Progenitor cell of endocrine pancreas (in vitro differentiated cells): ENCODE measurements at regions not wholly inside any gene's neighbourhood (a gene's known extent, or its start where the extent isn't known, plus 50 kb on each side); places are given as distances from the start of the nearest gene placed in this dataset.

Experiments
- DNase-seq: peaks from one replicate; pipeline ENCODE4 v3.0.0; 2021; ENCODE audit warnings: low spot score; ENCODE audit not compliant: unreplicated experiment
- H3K27ac Mint-ChIP-seq: 2 replicates; pipeline ENCODE4 v1.8.0; 2021; ENCODE audit warnings: mild to moderate bottlenecking, moderate library complexity, mixed read lengths
- H3K27me3 Mint-ChIP-seq: 2 replicates; pipeline ENCODE4 v1.8.0; 2021; ENCODE audit warnings: mixed read lengths
- H3K36me3 Mint-ChIP-seq: 2 replicates; pipeline ENCODE4 v1.8.0; 2022; ENCODE audit warnings: mixed read lengths; ENCODE audit not compliant: insufficient read depth
- H3K4me1 Mint-ChIP-seq: 2 replicates; pipeline ENCODE4 v1.8.0; 2021; ENCODE audit warnings: low read depth, mixed read lengths
- H3K4me3 Mint-ChIP-seq: 2 replicates; pipeline ENCODE4 v1.8.0; 2021; ENCODE audit warnings: low read depth, mild to moderate bottlenecking, moderate library complexity, mixed read lengths
- H3K9me3 Mint-ChIP-seq: 2 replicates; pipeline ENCODE4 v1.8.0; 2021; ENCODE audit warnings: low read depth, mixed read lengths
- TF ChIP-seq, protein P1 (sequence below): fragments of 200-600 bp; sonication (generic); IDR thresholded peaks from one replicate; pipeline ENCODE4 v1.5.0; 2021; ENCODE audit warnings: antibody characterized with exemption, mild to moderate bottlenecking; ENCODE audit not compliant: unreplicated experiment

DNA sequence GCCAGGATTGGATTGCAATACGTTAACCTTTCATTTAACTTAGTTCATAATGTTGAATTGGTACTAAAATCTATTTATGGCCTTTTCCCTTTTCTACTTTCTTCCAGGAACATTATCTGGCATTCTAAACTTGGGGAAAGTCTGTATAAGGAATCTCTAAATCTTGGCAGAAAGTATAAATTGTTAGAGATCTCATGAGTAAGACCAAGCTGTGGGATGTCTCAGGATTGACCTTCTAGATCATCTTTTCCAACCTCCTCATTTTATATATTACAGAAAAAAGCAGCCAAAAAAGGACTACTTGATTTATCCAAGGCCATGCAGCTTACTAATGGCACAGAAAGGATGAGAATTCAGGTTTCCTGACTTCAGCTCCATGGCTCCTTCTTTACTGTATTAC, 598.3 kb downstream of the INHBA start:
- H3K27me3 Mint-ChIP-seq: no peaks in the 10 kb centered on the region
- no peaks in the 10 kb centered on the region for H3K4me1 Mint-ChIP-seq
- TF ChIP-seq, protein P1, sequence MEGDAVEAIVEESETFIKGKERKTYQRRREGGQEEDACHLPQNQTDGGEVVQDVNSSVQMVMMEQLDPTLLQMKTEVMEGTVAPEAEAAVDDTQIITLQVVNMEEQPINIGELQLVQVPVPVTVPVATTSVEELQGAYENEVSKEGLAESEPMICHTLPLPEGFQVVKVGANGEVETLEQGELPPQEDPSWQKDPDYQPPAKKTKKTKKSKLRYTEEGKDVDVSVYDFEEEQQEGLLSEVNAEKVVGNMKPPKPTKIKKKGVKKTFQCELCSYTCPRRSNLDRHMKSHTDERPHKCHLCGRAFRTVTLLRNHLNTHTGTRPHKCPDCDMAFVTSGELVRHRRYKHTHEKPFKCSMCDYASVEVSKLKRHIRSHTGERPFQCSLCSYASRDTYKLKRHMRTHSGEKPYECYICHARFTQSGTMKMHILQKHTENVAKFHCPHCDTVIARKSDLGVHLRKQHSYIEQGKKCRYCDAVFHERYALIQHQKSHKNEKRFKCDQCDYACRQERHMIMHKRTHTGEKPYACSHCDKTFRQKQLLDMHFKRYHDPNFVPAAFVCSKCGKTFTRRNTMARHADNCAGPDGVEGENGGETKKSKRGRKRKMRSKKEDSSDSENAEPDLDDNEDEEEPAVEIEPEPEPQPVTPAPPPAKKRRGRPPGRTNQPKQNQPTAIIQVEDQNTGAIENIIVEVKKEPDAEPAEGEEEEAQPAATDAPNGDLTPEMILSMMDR: no peak
- H3K27ac Mint-ChIP-seq: no peak overlapping the region
- no peak for DNase-seq
- H3K4me3 Mint-ChIP-seq: no peak overlapping the region
- no peaks in the 10 kb centered on the region for H3K36me3 Mint-ChIP-seq
- peaks cover 5% of the 10 kb centered on the region for H3K9me3 Mint-ChIP-seq

DNA sequence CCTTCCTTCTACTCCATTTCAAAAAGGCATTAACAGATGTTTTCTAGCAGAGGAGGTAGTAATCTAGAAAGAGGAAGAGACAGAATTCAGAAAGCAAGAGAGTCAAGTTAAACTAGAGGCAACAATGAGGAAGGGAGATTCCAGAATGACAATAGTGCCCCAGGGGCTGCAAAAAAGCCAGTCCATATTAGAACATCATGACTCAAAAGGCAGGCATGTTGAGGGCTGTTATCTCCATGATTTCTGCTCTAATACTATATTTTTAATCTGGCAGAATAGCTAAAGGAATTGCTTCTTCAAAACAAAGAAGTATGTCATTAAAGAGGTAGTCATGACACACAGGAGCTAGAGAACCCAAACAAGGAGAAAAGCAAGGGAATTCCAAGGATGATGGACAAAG, 599.6 kb downstream of the INHBA start:
- H3K4me3 Mint-ChIP-seq: no peak overlapping the region
- H3K36me3 Mint-ChIP-seq: no peaks in the 10 kb centered on the region
- no peak for DNase-seq
- H3K4me1 Mint-ChIP-seq: no peaks in the 10 kb centered on the region
- H3K9me3 Mint-ChIP-seq: peaks cover 5% of the 10 kb centered on the region
- H3K27me3 Mint-ChIP-seq: no peaks in the 10 kb centered on the region
- no peak overlapping the region for H3K27ac Mint-ChIP-seq
- TF ChIP-seq, protein P1: no peak

GRCh38 chr7:41098846-41099245, 604.0 kb downstream of the INHBA start:
- Mint-ChIP-seq H3K36me3 (no peaks in the 10 kb centered on the region), H3K9me3 (peaks cover 5% of the 10 kb centered on the region), H3K4me1 (no peaks in the 10 kb centered on the region), H3K27ac (no peak overlapping the region), H3K27me3 (no peaks in the 10 kb centered on the region), H3K4me3 (no peak overlapping the region)
- no peak for DNase-seq
- TF ChIP-seq, protein P1: no peak

DNA sequence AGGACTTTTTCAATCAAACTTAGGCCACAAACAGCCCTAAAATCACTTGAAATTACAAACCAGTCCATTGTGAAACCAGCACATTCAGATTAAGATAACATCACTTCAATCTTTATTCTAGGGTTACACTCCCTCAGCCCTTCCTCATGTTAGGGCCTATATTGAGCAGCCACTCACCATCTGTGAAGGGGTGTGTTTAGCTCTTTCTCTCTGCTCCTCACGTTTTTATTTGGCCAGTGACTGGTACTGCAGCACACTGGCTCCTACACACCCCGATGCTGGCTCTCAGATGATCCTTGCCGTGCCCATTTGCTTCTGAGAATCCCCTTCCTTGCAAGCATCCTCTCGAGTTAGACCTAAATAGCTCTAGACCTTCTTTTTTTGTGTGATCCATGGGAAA, 604.5 kb downstream of the INHBA start:
- Mint-ChIP-seq H3K27me3 (no peaks in the 10 kb centered on the region), H3K36me3 (no peaks in the 10 kb centered on the region), H3K27ac (no peak overlapping the region), H3K9me3 (peaks cover 3% of the 10 kb centered on the region), H3K4me1 (no peaks in the 10 kb centered on the region), H3K4me3 (no peak overlapping the region)
- DNase-seq: no peak
- TF ChIP-seq, protein P1: no peak

- DNase-seq: no peak
- TF ChIP-seq, protein P1: no peak
- Mint-ChIP-seq H3K4me1 (no peaks in the 10 kb centered on the region), H3K27me3 (no peaks in the 10 kb centered on the region), H3K27ac (no peak overlapping the region), H3K36me3 (no peaks in the 10 kb centered on the region), H3K9me3 (no peaks in the 10 kb centered on the region), H3K4me3 (no peak overlapping the region)
Observed at GRCh38 chr7:41097501-41097900, 605.4 kb downstream of the INHBA start.
